Amniotic stem cell (primary cell): ENCODE measurements at regions not wholly inside any gene's neighbourhood (a gene's known extent, or its start where the extent isn't known, plus 50 kb on each side); places are given as distances from the start of the nearest gene placed in this dataset.
"Not testable (repeated sequence)": the region's sequence is repeated elsewhere in the genome, so short reads cannot be mapped to it uniquely, and the experiment has no call there.

ENCODE experiments used
- DNase-seq: peaks from one replicate; lab custom pipeline; 2025; lab: John Stamatoyannopoulos, UW

- DNase-seq, result no peak
Observed at GRCh38 chr2:21332993-21333625, 209.3 kb downstream of the TDRD15 start.

DNA sequence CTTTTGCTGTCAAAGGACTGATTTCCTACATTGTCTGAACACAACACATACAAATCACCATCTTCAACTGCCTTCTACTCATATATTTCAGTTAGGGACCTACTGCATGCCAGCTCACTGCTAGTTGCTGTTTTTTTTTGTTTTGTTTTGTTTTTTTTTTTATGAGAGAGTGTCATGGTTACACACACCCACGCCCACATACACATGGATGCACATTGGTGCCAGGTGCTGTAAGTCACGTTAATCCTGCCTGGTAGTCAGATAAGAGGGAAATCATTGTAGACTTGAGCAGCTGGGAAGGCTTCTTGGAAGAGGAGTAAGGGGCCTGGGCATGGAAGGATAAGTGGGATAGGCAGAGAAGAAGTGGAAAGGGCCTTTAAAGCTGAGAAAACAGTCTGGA lies 209.9 kb downstream of the TDRD15 start:
- no peak for DNase-seq

GRCh38 chr2:21346984-21347383 lies 223.2 kb downstream of the TDRD15 start:
- DNase-seq, result no peak

- no peak for DNase-seq
Observed at GRCh38 chr2:21353879-21354679, 230.3 kb downstream of the TDRD15 start.

DNA sequence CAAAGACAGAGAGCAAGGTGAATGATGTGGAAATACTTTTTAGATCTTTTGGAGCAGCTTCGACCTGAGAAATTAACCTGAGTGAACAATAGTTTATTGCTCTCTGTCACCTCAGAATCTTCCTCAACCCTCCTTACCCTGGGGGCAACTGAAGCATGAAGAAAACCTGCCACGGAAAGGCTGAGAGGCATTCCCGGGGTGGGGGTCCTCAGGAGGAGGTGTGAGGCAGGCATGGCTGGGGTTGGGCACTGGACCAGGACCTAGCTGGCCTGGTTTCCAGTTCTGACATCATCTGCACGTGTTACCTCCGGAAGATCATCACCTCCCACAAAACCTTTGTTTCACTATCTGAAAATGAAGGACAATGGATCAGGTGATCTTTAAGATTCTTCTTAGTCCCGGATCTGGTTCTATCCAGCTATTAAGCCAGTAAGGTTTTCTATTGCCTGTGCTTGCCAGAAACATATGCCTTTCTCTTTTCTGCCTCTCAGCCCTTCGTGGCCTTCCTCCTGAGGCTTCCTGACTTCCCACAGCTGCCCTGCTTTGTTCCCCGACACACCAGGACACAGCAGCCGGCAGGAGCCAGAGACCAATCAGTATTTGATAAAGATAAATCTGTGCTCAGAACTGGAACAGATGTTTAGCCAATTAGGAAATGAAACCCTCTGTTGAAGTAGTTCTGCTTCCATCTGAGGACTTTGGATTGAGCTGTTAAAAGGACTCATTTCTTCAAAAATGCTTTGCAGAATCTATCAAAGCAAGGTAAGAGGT lies 232.5 kb downstream of the TDRD15 start:
- no peak for DNase-seq

DNA sequence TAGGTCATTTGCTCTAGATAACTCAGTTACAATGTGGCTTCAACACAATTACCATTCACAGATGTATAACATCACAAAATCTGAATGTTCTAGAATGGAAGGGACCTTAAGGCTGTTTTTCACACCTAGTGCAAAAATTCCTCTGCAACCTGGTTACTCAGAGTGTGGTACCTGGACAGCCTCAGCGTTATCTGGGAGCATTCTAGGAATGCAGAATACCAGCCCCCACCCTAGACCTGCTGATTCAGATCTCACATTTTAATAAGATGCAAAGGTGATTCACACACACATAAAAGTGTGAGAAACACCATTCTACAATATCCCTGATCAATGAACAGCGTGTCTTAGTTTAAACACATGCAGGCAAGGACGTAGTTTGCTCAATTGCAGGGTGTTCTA lies 233.1 kb downstream of the TDRD15 start:
- DNase-seq, result no peak

GRCh38 chr2:21358976-21359375 lies 235.2 kb downstream of the TDRD15 start:
- DNase-seq, result no peak

- DNase-seq, result no peak
Observed at GRCh38 chr2:21361384-21361783, 237.6 kb downstream of the TDRD15 start.

DNA sequence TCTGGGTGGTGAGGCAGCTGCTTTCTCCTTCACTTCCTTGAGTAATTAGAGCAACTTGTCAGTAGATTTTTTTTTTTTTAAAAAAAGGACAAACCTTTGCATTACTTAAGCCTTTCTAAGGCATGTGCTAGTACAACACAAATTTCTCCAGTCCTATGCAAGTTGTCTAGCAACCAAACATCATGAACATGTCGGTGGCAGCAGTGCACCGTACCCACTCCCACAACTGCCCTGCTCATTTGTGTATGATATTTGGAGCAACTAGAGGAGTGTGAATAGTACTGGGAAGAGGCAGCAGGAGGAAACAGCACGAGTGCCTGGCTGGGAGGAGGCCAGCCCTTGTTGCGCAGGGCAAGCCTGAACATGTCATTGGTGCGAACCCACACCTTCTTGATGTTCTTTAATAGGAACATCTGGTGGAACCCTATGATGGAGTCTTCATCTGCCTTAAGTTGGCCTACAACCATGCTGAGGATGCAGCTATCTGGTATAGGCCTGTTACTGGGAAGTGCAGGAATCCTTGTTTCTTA lies 238.3 kb downstream of the TDRD15 start:
- DNase-seq, result no peak

DNA sequence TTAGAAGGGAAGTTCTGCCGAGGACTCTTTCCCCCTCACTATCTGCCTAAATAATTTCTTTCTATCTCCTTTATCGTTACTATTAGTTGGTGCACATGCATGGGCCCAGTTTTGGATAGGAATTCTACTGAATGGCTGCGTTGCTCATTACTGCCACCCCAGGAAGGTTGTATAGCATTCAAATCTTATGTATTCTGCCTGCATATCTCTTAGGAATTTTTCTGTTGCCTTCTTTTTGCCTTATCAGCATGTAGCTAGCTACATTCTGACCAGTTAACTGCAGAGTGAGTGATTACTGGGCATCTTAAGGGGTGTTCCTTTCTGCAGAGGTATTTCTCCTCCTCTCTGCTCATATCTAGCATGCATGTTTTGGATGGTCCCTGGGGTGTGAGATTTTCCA lies 239.6 kb downstream of the TDRD15 start:
- no peak for DNase-seq

DNA sequence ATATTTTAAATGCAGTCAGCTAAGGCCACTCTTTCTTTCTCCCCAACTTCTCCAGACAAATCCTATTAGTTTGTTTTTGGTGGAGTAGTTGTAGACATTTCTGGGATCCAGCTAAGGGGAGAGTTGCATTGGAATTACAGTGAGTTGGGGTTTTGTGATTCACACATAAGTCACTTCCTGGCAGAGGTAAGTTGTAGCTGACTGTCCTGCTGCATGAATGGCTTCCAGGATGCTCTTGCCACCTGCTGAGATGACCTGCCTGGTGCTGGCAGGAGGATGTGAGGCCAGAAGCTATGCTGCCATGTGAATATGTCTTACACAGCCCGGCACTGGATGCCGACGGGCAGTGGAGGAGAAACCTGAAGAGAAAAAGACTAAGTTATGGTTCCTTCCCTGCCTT lies 243.7 kb downstream of the TDRD15 start:
- DNase-seq, result no peak

DNA sequence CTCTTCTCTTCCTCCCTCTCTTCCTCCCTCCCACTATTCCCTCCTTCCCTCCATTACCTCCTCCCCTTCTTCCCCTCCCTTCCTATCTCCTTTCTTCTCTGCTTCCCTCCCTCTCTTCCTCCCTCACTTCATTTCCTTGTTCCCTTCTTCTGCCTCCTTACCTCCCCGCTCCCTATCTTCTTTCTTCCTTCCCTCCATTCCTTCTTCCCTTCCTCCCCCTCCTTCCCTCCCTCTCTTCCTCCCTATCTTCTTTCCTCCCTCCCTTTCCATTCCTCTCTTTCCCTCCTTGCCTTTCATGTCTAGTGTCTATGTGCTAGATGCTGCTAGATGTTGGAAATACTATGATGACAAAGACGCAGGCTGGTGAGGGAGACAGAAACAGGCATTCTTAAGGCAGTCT lies 246.0 kb downstream of the TDRD15 start:
- DNase-seq, result no peak

DNA sequence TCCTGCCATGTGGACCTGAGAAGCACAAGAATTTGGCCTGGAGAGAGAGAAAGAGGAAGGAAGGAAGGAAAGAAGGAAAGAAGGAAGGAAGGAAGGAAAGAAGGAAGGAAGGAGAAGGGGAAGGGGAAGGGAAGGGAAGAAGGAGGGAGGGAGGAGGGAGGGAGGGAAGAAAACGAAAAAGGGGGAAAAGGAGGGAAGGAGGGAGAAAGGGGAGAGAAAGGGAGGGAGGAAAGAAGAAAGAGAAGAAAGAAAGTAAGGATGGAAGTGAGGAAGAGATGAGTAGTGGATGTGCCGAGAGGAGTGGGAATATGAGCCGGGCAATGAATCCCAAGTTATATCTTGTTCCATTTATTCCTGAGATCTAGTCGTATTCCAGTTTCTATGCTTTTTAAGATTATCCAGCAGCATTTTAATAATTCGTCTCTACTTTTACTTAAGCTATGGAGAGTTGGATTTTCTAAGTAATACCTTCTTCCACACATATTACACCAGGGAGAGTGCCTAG lies 247.8 kb downstream of the TDRD15 start:
- DNase-seq, result no peak

GRCh38 chr2:21372654-21373053 lies 248.9 kb downstream of the TDRD15 start:
- DNase-seq, result no peak

GRCh38 chr2:21376864-21377263 lies 253.1 kb downstream of the TDRD15 start:
- DNase-seq, result no peak

DNA sequence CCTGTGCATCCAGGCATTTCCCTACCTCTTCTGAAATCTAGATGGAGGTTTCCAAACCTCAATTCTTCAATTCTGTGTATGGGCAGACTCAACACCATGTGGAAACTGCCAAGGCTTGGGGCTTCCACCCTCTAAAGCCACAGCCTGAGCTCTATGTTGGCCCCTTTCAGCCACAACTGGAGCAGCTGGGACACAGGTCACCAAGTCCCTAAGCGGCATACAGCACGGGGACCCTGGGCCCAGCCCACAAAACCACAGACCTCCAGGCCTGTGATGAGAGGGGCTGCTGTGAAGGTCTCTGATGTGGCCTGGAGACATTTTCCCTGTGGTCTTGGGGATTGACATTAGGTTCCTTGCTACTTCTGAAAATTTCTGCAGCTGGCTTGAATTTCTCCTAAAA lies 255.4 kb downstream of the TDRD15 start:
- DNase-seq, result no peak

DNA sequence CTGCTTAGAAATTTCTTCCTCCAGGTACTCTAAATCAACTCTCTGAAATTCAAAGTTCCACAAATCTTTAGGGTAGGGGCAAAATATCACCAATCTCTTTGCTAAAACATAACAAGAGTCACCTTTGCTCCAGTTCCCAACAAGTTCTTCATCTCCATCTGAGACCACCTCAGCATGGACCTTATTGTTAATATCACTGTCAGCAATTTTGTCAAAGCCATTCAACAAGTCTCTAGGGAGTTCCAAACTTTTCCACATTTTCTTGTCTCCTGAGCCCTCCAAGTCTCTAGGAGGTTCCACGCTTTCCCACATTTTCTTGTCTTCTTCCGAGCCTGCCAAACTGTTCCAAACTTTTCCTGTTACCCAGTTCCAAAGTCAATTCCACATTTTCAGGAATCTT lies 255.9 kb downstream of the TDRD15 start:
- DNase-seq, result not testable (repeated sequence)

GRCh38 chr2:21381421-21381820 lies 257.7 kb downstream of the TDRD15 start:
- DNase-seq, result no peak

GRCh38 chr2:21382701-21383520 lies 259.1 kb downstream of the TDRD15 start:
- DNase-seq, result no peak

DNA sequence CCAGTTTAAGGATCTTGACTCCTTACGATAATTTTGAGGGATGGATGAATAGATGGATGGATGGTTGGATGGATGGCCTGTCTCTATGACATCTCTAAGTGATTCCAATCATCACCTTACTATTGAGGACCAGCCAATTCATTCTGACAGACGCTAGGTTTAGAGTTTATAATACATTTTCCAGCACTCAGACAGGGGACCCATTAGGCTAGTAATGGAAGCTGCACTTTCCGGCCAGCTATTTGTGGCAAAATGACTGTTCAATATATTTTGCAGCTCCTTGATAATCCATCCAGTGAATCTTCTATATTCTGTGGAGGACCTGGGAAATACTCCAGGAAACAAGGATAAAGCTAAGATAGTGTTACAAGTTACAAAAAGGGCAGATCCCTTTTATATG lies 262.9 kb downstream of the TDRD15 start:
- DNase-seq, result no peak

DNA sequence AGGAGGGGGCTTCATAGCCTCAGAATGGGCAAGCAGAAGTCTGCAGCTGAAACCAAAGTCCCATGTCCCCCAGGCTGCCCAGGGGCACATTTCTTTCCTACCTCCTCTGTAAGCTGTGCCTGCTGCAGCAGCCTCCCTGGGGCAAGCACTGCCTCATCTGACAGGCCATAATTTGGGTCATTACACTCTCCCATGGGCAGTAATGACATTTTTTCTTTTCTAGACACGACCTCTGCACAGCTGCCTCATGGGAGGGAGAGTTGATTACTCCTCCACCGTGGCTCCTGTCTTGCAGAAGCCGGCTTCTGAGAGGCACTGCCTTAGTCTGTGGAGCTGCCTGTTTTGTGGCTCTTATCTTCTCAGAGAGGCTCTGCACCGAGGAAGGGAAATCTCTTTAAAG lies 268.9 kb downstream of the TDRD15 start:
- DNase-seq, result no peak

DNA sequence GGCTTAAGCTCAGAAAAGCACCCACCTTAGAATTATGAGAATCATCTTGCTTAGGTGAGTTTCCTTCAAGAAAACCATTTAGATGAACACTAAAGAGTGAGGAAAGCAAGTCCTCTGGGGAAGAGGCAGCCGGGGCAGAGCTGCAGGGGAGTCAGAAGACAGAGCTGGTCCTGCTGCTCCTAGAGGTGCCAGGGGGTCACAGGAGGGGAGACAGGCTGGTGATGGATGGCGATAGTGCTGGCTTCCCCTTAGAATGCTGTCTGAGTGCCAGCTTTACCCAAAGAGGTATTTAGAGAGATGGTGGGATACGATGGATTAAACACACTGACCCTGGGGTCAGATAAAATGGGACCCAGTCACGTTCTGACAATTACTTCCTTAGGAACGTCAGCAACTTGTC lies 269.4 kb downstream of the TDRD15 start:
- no peak for DNase-seq
